ENCODE measurements at regions not wholly inside any gene's neighbourhood (a gene's known extent, or its start where the extent isn't known, plus 50 kb on each side); places are given as distances from the start of the nearest gene placed in this dataset.

DNA sequence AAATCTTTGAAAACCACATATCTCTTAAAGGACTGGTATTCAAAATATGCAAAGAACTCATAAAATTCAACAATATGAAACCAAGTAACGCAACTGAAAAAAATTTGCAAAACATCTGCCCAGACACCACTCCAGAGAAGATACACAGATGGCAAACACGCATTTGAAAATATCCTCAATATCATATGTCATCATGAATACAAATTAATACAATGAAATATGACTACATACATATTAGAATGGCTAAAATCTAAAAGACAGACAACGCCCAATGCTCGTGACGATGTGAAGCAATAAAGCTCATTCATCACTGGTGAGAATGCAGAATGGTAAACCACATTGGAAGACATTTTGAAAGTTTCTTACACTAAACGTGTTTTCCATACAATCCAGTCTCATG is 770.1 kb upstream of the CELF2 start:
- TF ChIP-seq, protein P1, sequence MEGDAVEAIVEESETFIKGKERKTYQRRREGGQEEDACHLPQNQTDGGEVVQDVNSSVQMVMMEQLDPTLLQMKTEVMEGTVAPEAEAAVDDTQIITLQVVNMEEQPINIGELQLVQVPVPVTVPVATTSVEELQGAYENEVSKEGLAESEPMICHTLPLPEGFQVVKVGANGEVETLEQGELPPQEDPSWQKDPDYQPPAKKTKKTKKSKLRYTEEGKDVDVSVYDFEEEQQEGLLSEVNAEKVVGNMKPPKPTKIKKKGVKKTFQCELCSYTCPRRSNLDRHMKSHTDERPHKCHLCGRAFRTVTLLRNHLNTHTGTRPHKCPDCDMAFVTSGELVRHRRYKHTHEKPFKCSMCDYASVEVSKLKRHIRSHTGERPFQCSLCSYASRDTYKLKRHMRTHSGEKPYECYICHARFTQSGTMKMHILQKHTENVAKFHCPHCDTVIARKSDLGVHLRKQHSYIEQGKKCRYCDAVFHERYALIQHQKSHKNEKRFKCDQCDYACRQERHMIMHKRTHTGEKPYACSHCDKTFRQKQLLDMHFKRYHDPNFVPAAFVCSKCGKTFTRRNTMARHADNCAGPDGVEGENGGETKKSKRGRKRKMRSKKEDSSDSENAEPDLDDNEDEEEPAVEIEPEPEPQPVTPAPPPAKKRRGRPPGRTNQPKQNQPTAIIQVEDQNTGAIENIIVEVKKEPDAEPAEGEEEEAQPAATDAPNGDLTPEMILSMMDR (conservative IDR thresholded peaks at IDR 0.05; ENCODE audit: low read depth, low read length) = no peak
- TF ChIP-seq CEBPB (IDR thresholded peaks at IDR 0.05; ENCODE audit: low read depth, low read length) (no peak), POLR2A (IDR thresholded peaks at IDR 0.05; ENCODE audit: low read depth, low read length) (no peak), CHD1 (IDR thresholded peaks at IDR 0.05; ENCODE audit: low read depth, low read length) (no peak), MAFK (IDR thresholded peaks at IDR 0.05; ENCODE audit: low read depth, low read length) (no peak), RCOR1 (IDR thresholded peaks at IDR 0.05; ENCODE audit: insufficient replicate concordance, low read length) (no peak), MAZ (IDR thresholded peaks at IDR 0.05; ENCODE audit: borderline replicate concordance, low read depth, low read length) (no peak), RAD21 (IDR thresholded peaks at IDR 0.05; ENCODE audit: low read length) (no peak), NFE2L2 (IDR thresholded peaks at IDR 0.05; ENCODE audit: low read depth, low read length) (no peak), SMC3 (IDR thresholded peaks at IDR 0.05; ENCODE audit: low read depth, low read length) (no peak)
- TF ChIP-seq, protein P2, sequence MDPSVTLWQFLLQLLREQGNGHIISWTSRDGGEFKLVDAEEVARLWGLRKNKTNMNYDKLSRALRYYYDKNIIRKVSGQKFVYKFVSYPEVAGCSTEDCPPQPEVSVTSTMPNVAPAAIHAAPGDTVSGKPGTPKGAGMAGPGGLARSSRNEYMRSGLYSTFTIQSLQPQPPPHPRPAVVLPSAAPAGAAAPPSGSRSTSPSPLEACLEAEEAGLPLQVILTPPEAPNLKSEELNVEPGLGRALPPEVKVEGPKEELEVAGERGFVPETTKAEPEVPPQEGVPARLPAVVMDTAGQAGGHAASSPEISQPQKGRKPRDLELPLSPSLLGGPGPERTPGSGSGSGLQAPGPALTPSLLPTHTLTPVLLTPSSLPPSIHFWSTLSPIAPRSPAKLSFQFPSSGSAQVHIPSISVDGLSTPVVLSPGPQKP (IDR thresholded peaks at IDR 0.05; ENCODE audit: borderline replicate concordance, low read depth, low read length) = no peak

Data from IMR-90 (cell line).